GM23338 (cell line): ENCODE measurements at regions not wholly inside any gene's neighbourhood (a gene's known extent, or its start where the extent isn't known, plus 50 kb on each side); places are given as distances from the start of the nearest gene placed in this dataset.

Experiments used
- CREB1 ChIP-seq: fragments of 250-450 bp; sonication (Bioruptor Pico); IDR thresholded peaks from 2 replicates; pipeline ENCODE4 v1.5.0; 2020; ENCODE audit warnings: low read depth, mild to moderate bottlenecking, moderate library complexity
- CTCF ChIP-seq, 2 experiments: fragments of 200-600 bp in 1 of 2; sonication (generic) in 1 of 2; conservative IDR thresholded peaks; 2 replicates each; pipeline versions ENCODE4 v1.5.1 to v1.6.1; 2016 to 2017; ENCODE audit warnings: antibody characterized with exemption in 2 of 2, low read depth in 2 of 2, mild to moderate bottlenecking in 2 of 2, moderate library complexity in 1 of 2
- EZH2 ChIP-seq: fragments of 200-600 bp; sonication (generic); IDR thresholded peaks from one replicate; pipeline ENCODE4 v1.8.0; 2017; ENCODE audit warnings: antibody characterized with exemption, mild to moderate bottlenecking, low read depth; ENCODE audit not compliant: unreplicated experiment
- EZH2phosphoT487 ChIP-seq: fragments of 200-600 bp; sonication (generic); IDR thresholded peaks from one replicate; pipeline ENCODE4 v1.8.1; 2018; ENCODE audit warnings: antibody characterized with exemption; ENCODE audit not compliant: unreplicated experiment
- JUNB ChIP-seq: IDR thresholded peaks from one replicate; pipeline ENCODE4 v1.6.1; 2016; ENCODE audit warnings: antibody characterized with exemption; ENCODE audit not compliant: unreplicated experiment
- NANOG ChIP-seq: IDR thresholded peaks from 2 replicates; pipeline ENCODE4 v1.6.1; 2016; ENCODE audit warnings: antibody characterized with exemption, borderline replicate concordance
- POLR2AphosphoS5 ChIP-seq: IDR thresholded peaks from 2 replicates; pipeline ENCODE4 v1.6.1; 2016; ENCODE audit warnings: antibody characterized with exemption, low read depth
- REST ChIP-seq: IDR thresholded peaks from one replicate; pipeline ENCODE4 v1.6.1; 2018; ENCODE audit warnings: antibody characterized with exemption; ENCODE audit not compliant: unreplicated experiment
- STAT1 ChIP-seq: IDR thresholded peaks from one replicate; pipeline ENCODE4 v1.6.1; 2016; ENCODE audit warnings: antibody characterized with exemption; ENCODE audit not compliant: unreplicated experiment
- ZNF114 ChIP-seq: fragments of 250-450 bp; sonication (Bioruptor Pico); IDR thresholded peaks from 2 replicates; pipeline ENCODE4 v1.5.0; 2020; ENCODE audit warnings: mild to moderate bottlenecking, moderate library complexity
- ZNF331 ChIP-seq: fragments of 250-450 bp; sonication (Bioruptor Pico); IDR thresholded peaks from 2 replicates; pipeline ENCODE4 v1.5.0; 2020; ENCODE audit warnings: low read depth, mild to moderate bottlenecking, moderate library complexity
- TF ChIP-seq, protein P1 (sequence below): IDR thresholded peaks from 2 replicates; pipeline ENCODE4 v1.6.1; 2016; ENCODE audit warnings: antibody characterized with exemption

GRCh38 chr12:131596115-131596514 lies 114.8 kb upstream of the SFSWAP start:
- no peak for TF ChIP-seq JUNB
- no peak for TF ChIP-seq CTCF (conservative IDR thresholded peaks at IDR 0.05; ENCODE audit: low read depth in 2 of 2)
- no peak for TF ChIP-seq POLR2AphosphoS5
- TF ChIP-seq EZH2: no peak
- TF ChIP-seq CREB1 (CRISPR knock-in tag): no peak
- no peak for TF ChIP-seq EZH2phosphoT487
- no peak for TF ChIP-seq REST
- no peak for TF ChIP-seq STAT1
- TF ChIP-seq NANOG: no peak
- TF ChIP-seq, protein P1, sequence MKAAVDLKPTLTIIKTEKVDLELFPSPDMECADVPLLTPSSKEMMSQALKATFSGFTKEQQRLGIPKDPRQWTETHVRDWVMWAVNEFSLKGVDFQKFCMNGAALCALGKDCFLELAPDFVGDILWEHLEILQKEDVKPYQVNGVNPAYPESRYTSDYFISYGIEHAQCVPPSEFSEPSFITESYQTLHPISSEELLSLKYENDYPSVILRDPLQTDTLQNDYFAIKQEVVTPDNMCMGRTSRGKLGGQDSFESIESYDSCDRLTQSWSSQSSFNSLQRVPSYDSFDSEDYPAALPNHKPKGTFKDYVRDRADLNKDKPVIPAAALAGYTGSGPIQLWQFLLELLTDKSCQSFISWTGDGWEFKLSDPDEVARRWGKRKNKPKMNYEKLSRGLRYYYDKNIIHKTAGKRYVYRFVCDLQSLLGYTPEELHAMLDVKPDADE: no peak
- no peak for TF ChIP-seq ZNF114 (CRISPR knock-in tag)
- TF ChIP-seq ZNF331: no peak
